ENCODE measurements at regions not wholly inside any gene's neighbourhood (a gene's known extent, or its start where the extent isn't known, plus 50 kb on each side); places are given as distances from the start of the nearest gene placed in this dataset.

- Histone ChIP-seq H2BK120ac (ENCODE audit: low read depth, low read length) (no peak overlapping the region), H4K8ac (ENCODE audit: low read depth, low read length) (no peak overlapping the region), H3K27ac (replicated peaks; ENCODE audit: low read length) (no peak overlapping the region), H3K27me3 (ENCODE audit: control insufficient read depth in 3 of 3, insufficient read depth in 3 of 3, low read depth in 1 of 3, low read length in 3 of 3) (peaks cover 0 to 3% (median 0%) of the 10 kb centered on the region in 3 experiments), H3K36me3 (replicated peaks in 1 of 2; ENCODE audit: control insufficient read depth in 2 of 2, insufficient read depth in 2 of 2, low read length in 2 of 2) (no peaks in the 10 kb centered on the region), H3K23ac (ENCODE audit: low read depth, low read length, poor library complexity) (no peak overlapping the region), H2BK12ac (ENCODE audit: low read length) (no peak overlapping the region), H3K18ac (ENCODE audit: low read length) (no peak overlapping the region), H2BK15ac (ENCODE audit: low read length) (no peak overlapping the region), H4K91ac (ENCODE audit: low read depth, low read length, poor library complexity) (no peak overlapping the region), H3K9ac (ENCODE audit: low read depth, low read length, poor library complexity) (no peak overlapping the region), H3K79me1 (ENCODE audit: low read depth, low read length) (no peaks in the 10 kb centered on the region), H2AK5ac (ENCODE audit: low read depth, low read length) (no peak overlapping the region), H2AFZ (ENCODE audit: low read length) (no peak overlapping the region), H3K9me3 (replicated peaks in 1 of 2; ENCODE audit: control insufficient read depth in 2 of 2, insufficient read depth in 1 of 2, low read depth in 1 of 2, low read length in 2 of 2) (peaks cover 0 to 3% of the 10 kb centered on the region in 2 donors), H3K4me2 (ENCODE audit: insufficient read depth, low read length, poor library complexity, severe bottlenecking) (no peak overlapping the region), H3K4me3 (ENCODE audit: low read length in 2 of 2) (no peak overlapping the region), H3K4ac (ENCODE audit: low read length) (no peak overlapping the region), H3K4me1 (ENCODE audit: control insufficient read depth in 2 of 2, insufficient read depth in 1 of 2, low read depth in 1 of 2, low read length in 2 of 2) (peaks cover 0 to 6% of the 10 kb centered on the region in 2 donors), H2BK5ac (ENCODE audit: low read length) (no peak overlapping the region), H3K14ac (ENCODE audit: low read length) (no peak overlapping the region)
- WGBS, 2 donors (ENCODE audit: extremely low coverage in 2 of 2, insufficient read length in 2 of 2, insufficient replicate concordance in 1 of 2): no CpG with 5 or more reads among the region's 5 CpGs
- no peak for DNase-seq (ENCODE audit: low spot score)
Observed at GRCh38 chr12:128163086-128163485, 103.9 kb upstream of the TMEM132C start.

- Histone ChIP-seq H3K79me1 (ENCODE audit: low read depth, low read length) (no peaks in the 10 kb centered on the region), H3K4me1 (ENCODE audit: control insufficient read depth in 2 of 2, insufficient read depth in 1 of 2, low read depth in 1 of 2, low read length in 2 of 2) (peaks cover 0 to 6% of the 10 kb centered on the region in 2 donors), H4K91ac (ENCODE audit: low read depth, low read length, poor library complexity) (no peak overlapping the region), H3K27ac (replicated peaks; ENCODE audit: low read length) (no peak overlapping the region), H2AK5ac (ENCODE audit: low read depth, low read length) (no peak overlapping the region), H2AFZ (ENCODE audit: low read length) (no peak overlapping the region), H2BK15ac (ENCODE audit: low read length) (no peak overlapping the region), H3K9ac (ENCODE audit: low read depth, low read length, poor library complexity) (no peak overlapping the region), H2BK12ac (ENCODE audit: low read length) (no peak overlapping the region), H3K23ac (ENCODE audit: low read depth, low read length, poor library complexity) (no peak overlapping the region), H3K36me3 (replicated peaks in 1 of 2; ENCODE audit: control insufficient read depth in 2 of 2, insufficient read depth in 2 of 2, low read length in 2 of 2) (no peaks in the 10 kb centered on the region), H2BK120ac (ENCODE audit: low read depth, low read length) (no peak overlapping the region), H3K18ac (ENCODE audit: low read length) (no peak overlapping the region), H3K4me3 (ENCODE audit: low read length in 2 of 2) (no peak overlapping the region), H3K4me2 (ENCODE audit: insufficient read depth, low read length, poor library complexity, severe bottlenecking) (no peak overlapping the region), H3K27me3 (ENCODE audit: control insufficient read depth in 3 of 3, insufficient read depth in 3 of 3, low read depth in 1 of 3, low read length in 3 of 3) (peaks cover 0 to 3% (median 0%) of the 10 kb centered on the region in 3 experiments), H3K9me3 (replicated peaks in 1 of 2; ENCODE audit: control insufficient read depth in 2 of 2, insufficient read depth in 1 of 2, low read depth in 1 of 2, low read length in 2 of 2) (peaks cover 0 to 3% of the 10 kb centered on the region in 2 donors), H4K8ac (ENCODE audit: low read depth, low read length) (no peak overlapping the region), H2BK5ac (ENCODE audit: low read length) (no peak overlapping the region), H3K4ac (ENCODE audit: low read length) (no peak overlapping the region), H3K14ac (ENCODE audit: low read length) (no peak overlapping the region)
- 100% methylated on average over 1 of the region's 1 CpG for WGBS, 2 donors (ENCODE audit: extremely low coverage in 2 of 2, insufficient read length in 2 of 2, insufficient replicate concordance in 1 of 2)
- DNase-seq (ENCODE audit: low spot score): no peak
Observed at GRCh38 chr12:128164533-128164932, 102.4 kb upstream of the TMEM132C start.

GRCh38 chr12:128165387-128165786, 101.6 kb upstream of the TMEM132C start:
- H3K27ac ChIP-seq (replicated peaks; ENCODE audit: low read length): no peak overlapping the region

GRCh38 chr12:128168273-128168672, 98.7 kb upstream of the TMEM132C start:
- Histone ChIP-seq H3K9ac (ENCODE audit: low read depth, low read length, poor library complexity) (no peak overlapping the region), H3K4me3 (ENCODE audit: low read length in 2 of 2) (no peak overlapping the region), H3K23ac (ENCODE audit: low read depth, low read length, poor library complexity) (no peak overlapping the region), H3K14ac (ENCODE audit: low read length) (no peak overlapping the region), H3K27me3 (ENCODE audit: control insufficient read depth in 3 of 3, insufficient read depth in 3 of 3, low read depth in 1 of 3, low read length in 3 of 3) (peaks cover 0 to 3% (median 0%) of the 10 kb centered on the region in 3 experiments), H3K18ac (ENCODE audit: low read length) (no peak overlapping the region), H4K8ac (ENCODE audit: low read depth, low read length) (no peak overlapping the region), H3K4me2 (ENCODE audit: insufficient read depth, low read length, poor library complexity, severe bottlenecking) (no peak overlapping the region), H2AK5ac (ENCODE audit: low read depth, low read length) (no peak overlapping the region), H2BK5ac (ENCODE audit: low read length) (no peak overlapping the region), H3K79me1 (ENCODE audit: low read depth, low read length) (no peaks in the 10 kb centered on the region), H3K4ac (ENCODE audit: low read length) (no peak overlapping the region), H4K91ac (ENCODE audit: low read depth, low read length, poor library complexity) (no peak overlapping the region), H3K4me1 (ENCODE audit: control insufficient read depth in 2 of 2, insufficient read depth in 1 of 2, low read depth in 1 of 2, low read length in 2 of 2) (peaks cover 0 to 14% of the 10 kb centered on the region in 2 donors), H2AFZ (ENCODE audit: low read length) (no peak overlapping the region), H2BK15ac (ENCODE audit: low read length) (no peak overlapping the region), H2BK12ac (ENCODE audit: low read length) (no peak overlapping the region), H3K27ac (replicated peaks; ENCODE audit: low read length) (no peak overlapping the region), H3K9me3 (replicated peaks in 1 of 2; ENCODE audit: control insufficient read depth in 2 of 2, insufficient read depth in 1 of 2, low read depth in 1 of 2, low read length in 2 of 2) (peaks cover 0 to 3% of the 10 kb centered on the region in 2 donors), H3K36me3 (replicated peaks in 1 of 2; ENCODE audit: control insufficient read depth in 2 of 2, insufficient read depth in 2 of 2, low read length in 2 of 2) (no peaks in the 10 kb centered on the region), H2BK120ac (ENCODE audit: low read depth, low read length) (no peak overlapping the region)
- DNase-seq (ENCODE audit: low spot score): no peak
- WGBS, 2 donors (ENCODE audit: extremely low coverage in 2 of 2, insufficient read length in 2 of 2, insufficient replicate concordance in 1 of 2): 100% methylated on average over 1 of the region's 5 CpGs

More at GRCh38 chr12:128165387-128165786, 101.6 kb upstream of the TMEM132C start:
- H3K27me3 ChIP-seq (ENCODE audit: control insufficient read depth in 3 of 3, insufficient read depth in 3 of 3, low read depth in 1 of 3, low read length in 3 of 3): peaks cover 0 to 3% (median 0%) of the 10 kb centered on the region in 3 experiments
- H2BK15ac ChIP-seq (ENCODE audit: low read length): no peak overlapping the region
- H3K14ac ChIP-seq (ENCODE audit: low read length): no peak overlapping the region
- H2AK5ac ChIP-seq (ENCODE audit: low read depth, low read length): no peak overlapping the region
- no peaks in the 10 kb centered on the region for H3K79me1 ChIP-seq (ENCODE audit: low read depth, low read length)
- H3K4me2 ChIP-seq (ENCODE audit: insufficient read depth, low read length, poor library complexity, severe bottlenecking): no peak overlapping the region
- H3K36me3 ChIP-seq (replicated peaks in 1 of 2; ENCODE audit: control insufficient read depth in 2 of 2, insufficient read depth in 2 of 2, low read length in 2 of 2): no peaks in the 10 kb centered on the region
- no peak overlapping the region for H3K23ac ChIP-seq (ENCODE audit: low read depth, low read length, poor library complexity)
- no peak overlapping the region for H2BK120ac ChIP-seq (ENCODE audit: low read depth, low read length)
- H3K4ac ChIP-seq (ENCODE audit: low read length): no peak overlapping the region
- H3K4me3 ChIP-seq (ENCODE audit: low read length in 2 of 2): no peak overlapping the region
- no peak overlapping the region for H3K18ac ChIP-seq (ENCODE audit: low read length)
- H2BK12ac ChIP-seq (ENCODE audit: low read length): no peak overlapping the region
- H3K9ac ChIP-seq (ENCODE audit: low read depth, low read length, poor library complexity): no peak overlapping the region
- no peak overlapping the region for H4K8ac ChIP-seq (ENCODE audit: low read depth, low read length)
- H3K4me1 ChIP-seq (ENCODE audit: control insufficient read depth in 2 of 2, insufficient read depth in 1 of 2, low read depth in 1 of 2, low read length in 2 of 2): peaks cover 0 to 11% of the 10 kb centered on the region in 2 donors
- H2AFZ ChIP-seq (ENCODE audit: low read length): no peak overlapping the region
- no CpG with 5 or more reads among the region's 3 CpGs for WGBS, 2 donors (ENCODE audit: extremely low coverage in 2 of 2, insufficient read length in 2 of 2, insufficient replicate concordance in 1 of 2)
- no peak overlapping the region for H2BK5ac ChIP-seq (ENCODE audit: low read length)
- no peak overlapping the region for H4K91ac ChIP-seq (ENCODE audit: low read depth, low read length, poor library complexity)
- DNase-seq (ENCODE audit: low spot score): no peak
- H3K9me3 ChIP-seq (replicated peaks in 1 of 2; ENCODE audit: control insufficient read depth in 2 of 2, insufficient read depth in 1 of 2, low read depth in 1 of 2, low read length in 2 of 2): peaks cover 0 to 3% of the 10 kb centered on the region in 2 donors
